ENCODE measurements at regions not wholly inside any gene's neighbourhood (a gene's known extent, or its start where the extent isn't known, plus 50 kb on each side); places are given as distances from the start of the nearest gene placed in this dataset.

- ATAC-seq (no peak), DNase-seq (no peak)
- no peaks in the 10 kb centered on the region for H3K36me3 Mint-ChIP-seq (ENCODE audit: low read depth)
- H3K27me3 Mint-ChIP-seq = peaks cover 2% of the 10 kb centered on the region
- POLR2A ChIA-PET = no interaction called here
- CTCF ChIA-PET = no interaction called here
- no peak overlapping the region for H3K27ac Mint-ChIP-seq
- peaks cover 4% of the 10 kb centered on the region for H3K9me3 Mint-ChIP-seq (ENCODE audit: low read depth)
- H3K4me3 Mint-ChIP-seq = no peak overlapping the region
- intact Hi-C loops (cut with DNase I, micrococcal nuclease) = no loop called here
- no peaks in the 10 kb centered on the region for H3K4me1 Mint-ChIP-seq
Measured at GRCh38 chr2:6362671-6363450, 502.8 kb downstream of the CMPK2 start.

GRCh38 chr2:6368281-6368680, 497.4 kb downstream of the CMPK2 start:
- Mint-ChIP-seq H3K4me1 (no peaks in the 10 kb centered on the region), H3K36me3 (ENCODE audit: low read depth) (no peaks in the 10 kb centered on the region), H3K27me3 (peaks cover 2% of the 10 kb centered on the region), H3K9me3 (ENCODE audit: low read depth) (no peaks in the 10 kb centered on the region), H3K27ac (no peak overlapping the region), H3K4me3 (no peak overlapping the region)
- ATAC-seq = no peak
- ChIA-PET CTCF (interaction anchor here (0.6 kb wide), 1 partner anchor 48 kb away, joined by 3 read pairs; no protein-coding TSS in a partner anchor), POLR2A (no interaction called here)
- intact Hi-C loops (cut with DNase I, micrococcal nuclease) = no loop called here
- no peak for DNase-seq

GRCh38 chr2:6369266-6369665, 496.4 kb downstream of the CMPK2 start:
- H3K36me3 Mint-ChIP-seq (ENCODE audit: low read depth) = no peaks in the 10 kb centered on the region
- POLR2A ChIA-PET = no interaction called here
- peaks cover 2% of the 10 kb centered on the region for H3K27me3 Mint-ChIP-seq
- H3K4me3 Mint-ChIP-seq = no peak overlapping the region
- ATAC-seq (no peak), DNase-seq (no peak)
- no peak overlapping the region for H3K27ac Mint-ChIP-seq
- CTCF ChIA-PET = interaction anchor here (0.6 kb wide), 1 partner anchor 515 kb away, joined by 3 read pairs; no protein-coding TSS in a partner anchor
- intact Hi-C loops (cut with DNase I, micrococcal nuclease) = no loop called here
- no peaks in the 10 kb centered on the region for H3K9me3 Mint-ChIP-seq (ENCODE audit: low read depth)
- H3K4me1 Mint-ChIP-seq = no peaks in the 10 kb centered on the region

GRCh38 chr2:6370753-6371551, 494.8 kb downstream of the CMPK2 start:
- ATAC-seq = no peak
- Mint-ChIP-seq H3K27me3 (peaks cover 2% of the 10 kb centered on the region), H3K4me3 (no peak overlapping the region), H3K4me1 (no peaks in the 10 kb centered on the region), H3K9me3 (ENCODE audit: low read depth) (no peaks in the 10 kb centered on the region), H3K36me3 (ENCODE audit: low read depth) (no peaks in the 10 kb centered on the region), H3K27ac (no peak overlapping the region)
- POLR2A ChIA-PET = no interaction called here
- DNase-seq = no peak
- CTCF ChIA-PET = no interaction called here
- intact Hi-C loops (cut with DNase I, micrococcal nuclease) = no loop called here

- peaks cover 2% of the 10 kb centered on the region for H3K27me3 Mint-ChIP-seq
- H3K4me3 Mint-ChIP-seq = no peak overlapping the region
- DNase-seq (no peak), ATAC-seq (no peak)
- intact Hi-C loops (cut with DNase I, micrococcal nuclease) = no loop called here
- CTCF ChIA-PET = no interaction called here
- H3K4me1 Mint-ChIP-seq = no peaks in the 10 kb centered on the region
- H3K9me3 Mint-ChIP-seq (ENCODE audit: low read depth) = peaks cover 2% of the 10 kb centered on the region
- POLR2A ChIA-PET = no interaction called here
- no peak overlapping the region for H3K27ac Mint-ChIP-seq
- H3K36me3 Mint-ChIP-seq (ENCODE audit: low read depth) = no peaks in the 10 kb centered on the region
Measured at GRCh38 chr2:6372317-6372901, 493.3 kb downstream of the CMPK2 start.

GRCh38 chr2:6381326-6381725, 484.4 kb downstream of the CMPK2 start:
- intact Hi-C loops (cut with DNase I, micrococcal nuclease) = no loop called here
- Mint-ChIP-seq H3K27me3 (no peaks in the 10 kb centered on the region), H3K27ac (no peak overlapping the region), H3K9me3 (ENCODE audit: low read depth) (peaks cover 2% of the 10 kb centered on the region), H3K4me1 (no peaks in the 10 kb centered on the region), H3K4me3 (no peak overlapping the region), H3K36me3 (ENCODE audit: low read depth) (no peaks in the 10 kb centered on the region)
- ChIA-PET CTCF (interaction anchor here (0.6 kb wide), 1 partner anchor 214 kb away, joined by 3 read pairs; no protein-coding TSS in a partner anchor), POLR2A (no interaction called here)
- ATAC-seq = no peak
- no peak for DNase-seq

GRCh38 chr2:6384341-6384740, 481.4 kb downstream of the CMPK2 start:
- CTCF ChIA-PET = no interaction called here
- Mint-ChIP-seq H3K4me3 (no peak overlapping the region), H3K9me3 (ENCODE audit: low read depth) (no peaks in the 10 kb centered on the region), H3K27ac (no peak overlapping the region), H3K4me1 (no peaks in the 10 kb centered on the region), H3K36me3 (ENCODE audit: low read depth) (no peaks in the 10 kb centered on the region), H3K27me3 (no peaks in the 10 kb centered on the region)
- intact Hi-C loops (cut with DNase I, micrococcal nuclease) = no loop called here
- DNase-seq (no peak), ATAC-seq (no peak)
- POLR2A ChIA-PET = no interaction called here

- ChIA-PET POLR2A (no interaction called here), CTCF (no interaction called here)
- Mint-ChIP-seq H3K4me3 (no peak overlapping the region), H3K27me3 (peaks cover 4% of the 10 kb centered on the region), H3K4me1 (no peaks in the 10 kb centered on the region), H3K36me3 (ENCODE audit: low read depth) (no peaks in the 10 kb centered on the region), H3K9me3 (ENCODE audit: low read depth) (peaks cover 3% of the 10 kb centered on the region), H3K27ac (no peak overlapping the region)
- no peak for DNase-seq
- no peak for ATAC-seq
- intact Hi-C loops (cut with DNase I, micrococcal nuclease) = no loop called here
Measured at GRCh38 chr2:6392354-6392753, 473.4 kb downstream of the CMPK2 start.

- DNase-seq (no peak), ATAC-seq (no peak)
- H3K4me1 Mint-ChIP-seq = no peaks in the 10 kb centered on the region
- H3K27me3 Mint-ChIP-seq = peaks cover 4% of the 10 kb centered on the region
- ChIA-PET CTCF (no interaction called here), POLR2A (no interaction called here)
- H3K36me3 Mint-ChIP-seq (ENCODE audit: low read depth) = no peaks in the 10 kb centered on the region
- no peak overlapping the region for H3K27ac Mint-ChIP-seq
- peaks cover 3% of the 10 kb centered on the region for H3K9me3 Mint-ChIP-seq (ENCODE audit: low read depth)
- intact Hi-C loops (cut with DNase I, micrococcal nuclease) = no loop called here
- H3K4me3 Mint-ChIP-seq = no peak overlapping the region
Measured at GRCh38 chr2:6392966-6393365, 472.7 kb downstream of the CMPK2 start.

GRCh38 chr2:6393819-6394218, 471.9 kb downstream of the CMPK2 start:
- peaks cover 3% of the 10 kb centered on the region for H3K9me3 Mint-ChIP-seq (ENCODE audit: low read depth)
- no peaks in the 10 kb centered on the region for H3K4me1 Mint-ChIP-seq
- H3K27ac Mint-ChIP-seq = no peak overlapping the region
- CTCF ChIA-PET = no interaction called here
- H3K4me3 Mint-ChIP-seq = no peak overlapping the region
- POLR2A ChIA-PET = no interaction called here
- H3K36me3 Mint-ChIP-seq (ENCODE audit: low read depth) = no peaks in the 10 kb centered on the region
- intact Hi-C loops (cut with DNase I, micrococcal nuclease) = no loop called here
- peaks cover 4% of the 10 kb centered on the region for H3K27me3 Mint-ChIP-seq
- DNase-seq (no peak), ATAC-seq (no peak)

- Mint-ChIP-seq H3K27ac (no peak overlapping the region), H3K36me3 (ENCODE audit: low read depth) (no peaks in the 10 kb centered on the region), H3K27me3 (peaks cover 4% of the 10 kb centered on the region), H3K4me1 (no peaks in the 10 kb centered on the region), H3K9me3 (ENCODE audit: low read depth) (peaks cover 3% of the 10 kb centered on the region), H3K4me3 (no peak overlapping the region)
- CTCF ChIA-PET = no interaction called here
- POLR2A ChIA-PET = no interaction called here
- no peak for DNase-seq
- ATAC-seq = no peak
- intact Hi-C loops (cut with DNase I, micrococcal nuclease) = no loop called here
Measured at GRCh38 chr2:6394276-6394675, 471.4 kb downstream of the CMPK2 start.

GRCh38 chr2:6398421-6398820, 467.3 kb downstream of the CMPK2 start:
- Mint-ChIP-seq H3K27ac (no peak overlapping the region), H3K4me3 (no peak overlapping the region), H3K4me1 (no peaks in the 10 kb centered on the region), H3K27me3 (no peaks in the 10 kb centered on the region), H3K9me3 (ENCODE audit: low read depth) (no peaks in the 10 kb centered on the region), H3K36me3 (ENCODE audit: low read depth) (no peaks in the 10 kb centered on the region)
- no peak for ATAC-seq
- no peak for DNase-seq
- POLR2A ChIA-PET = no interaction called here
- intact Hi-C loops (cut with DNase I, micrococcal nuclease) = no loop called here
- CTCF ChIA-PET = no interaction called here
